ENCODE measurements at regions not wholly inside any gene's neighbourhood (a gene's known extent, or its start where the extent isn't known, plus 50 kb on each side); places are given as distances from the start of the nearest gene placed in this dataset.

DNA sequence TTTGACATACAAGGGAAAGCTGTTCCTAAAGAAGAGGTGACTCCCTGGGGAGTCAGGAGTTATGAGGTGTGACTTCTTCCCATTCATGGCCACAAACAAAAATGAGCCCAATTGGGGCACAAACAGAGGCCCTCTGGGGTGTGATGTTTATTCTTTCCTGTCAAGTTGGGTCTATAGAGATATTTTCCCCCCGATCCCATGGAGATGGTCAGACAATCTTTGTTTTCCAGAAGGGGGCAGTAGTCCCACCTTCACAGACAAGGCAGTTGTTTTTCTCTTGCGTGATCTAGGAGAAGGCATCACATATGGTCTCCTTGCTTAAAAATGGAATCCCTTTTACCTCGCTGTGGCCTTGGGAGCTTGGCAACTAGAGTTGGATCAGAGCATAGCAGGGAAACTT lies 110.3 kb downstream of the MFSD1 start:
- Histone ChIP-seq H3K4me1 (ENCODE audit: control insufficient read depth in 1 of 2, insufficient read depth in 1 of 2, low read depth in 1 of 2, low read length in 1 of 2) (no peaks in the 10 kb centered on the region), H3K27ac (no peak overlapping the region), H3K4me3 (ENCODE audit: low read depth in 1 of 2, low read length in 1 of 2) (no peak overlapping the region), H3K36me3 (no peaks in the 10 kb centered on the region), H3K27me3 (peaks cover 6% of the 10 kb centered on the region), H3K9me3 (no peaks in the 10 kb centered on the region)
- no peak for TF ChIP-seq CTCF (IDR thresholded peaks at IDR 0.05)

DNA sequence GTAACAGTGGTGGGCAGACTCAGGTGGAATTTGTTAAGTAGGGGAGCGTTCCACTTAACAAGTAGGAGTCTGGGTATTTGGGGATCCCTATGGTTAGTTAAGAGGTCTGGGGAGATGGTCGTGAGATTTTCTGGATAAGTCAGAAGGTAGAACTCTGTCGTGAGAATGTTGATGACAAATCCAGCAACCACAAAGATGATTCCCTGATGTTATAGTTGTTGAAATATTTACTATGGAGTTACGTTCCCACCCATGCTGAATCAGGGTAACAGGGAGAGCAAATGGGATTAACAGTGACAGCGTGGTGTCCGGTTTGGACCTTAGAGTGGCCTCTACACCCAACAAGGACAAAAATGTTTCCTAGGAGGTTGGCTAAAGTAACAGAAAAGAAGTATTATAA lies 110.8 kb downstream of the MFSD1 start:
- no peak for TF ChIP-seq CTCF (IDR thresholded peaks at IDR 0.05)
- Histone ChIP-seq H3K4me3 (ENCODE audit: low read depth in 1 of 2, low read length in 1 of 2) (no peak overlapping the region), H3K27me3 (peaks cover 6% of the 10 kb centered on the region), H3K27ac (no peak overlapping the region), H3K4me1 (ENCODE audit: control insufficient read depth in 1 of 2, insufficient read depth in 1 of 2, low read depth in 1 of 2, low read length in 1 of 2) (no peaks in the 10 kb centered on the region), H3K9me3 (no peaks in the 10 kb centered on the region), H3K36me3 (no peaks in the 10 kb centered on the region)

GRCh38 chr3:158916111-158916510 lies 114.3 kb downstream of the MFSD1 start:
- no peaks in the 10 kb centered on the region for H3K36me3 ChIP-seq
- no peaks in the 10 kb centered on the region for H3K27me3 ChIP-seq
- H3K4me1 ChIP-seq (ENCODE audit: control insufficient read depth in 1 of 2, insufficient read depth in 1 of 2, low read depth in 1 of 2, low read length in 1 of 2) = no peaks in the 10 kb centered on the region
- H3K4me3 ChIP-seq (ENCODE audit: low read depth in 1 of 2, low read length in 1 of 2) = no peak overlapping the region
- no peak overlapping the region for H3K27ac ChIP-seq
- H3K9me3 ChIP-seq = no peaks in the 10 kb centered on the region
- TF ChIP-seq CTCF (IDR thresholded peaks at IDR 0.05) = no peak

DNA sequence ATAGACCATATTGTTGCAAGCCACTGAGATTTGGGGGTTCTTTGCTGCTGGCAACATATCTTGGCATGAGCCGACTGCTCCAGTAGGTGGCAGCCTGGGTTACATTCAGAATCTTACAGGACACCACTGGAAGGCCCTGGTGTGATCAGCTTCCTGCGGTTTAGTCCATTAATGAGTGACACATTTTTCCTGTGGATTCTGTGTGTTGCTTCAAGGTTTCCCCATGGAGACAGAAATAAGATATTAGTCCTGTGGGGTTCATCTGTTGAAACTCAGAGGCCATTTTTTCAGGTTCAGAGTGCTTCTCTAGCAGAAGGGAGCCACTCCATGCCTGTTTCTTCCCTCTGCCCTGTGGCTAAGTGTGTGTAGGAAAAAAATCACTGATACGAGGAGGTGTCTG lies 116.2 kb downstream of the MFSD1 start:
- no peak overlapping the region for H3K27ac ChIP-seq
- H3K4me1 ChIP-seq (ENCODE audit: control insufficient read depth in 1 of 2, insufficient read depth in 1 of 2, low read depth in 1 of 2, low read length in 1 of 2) = no peaks in the 10 kb centered on the region

DNA sequence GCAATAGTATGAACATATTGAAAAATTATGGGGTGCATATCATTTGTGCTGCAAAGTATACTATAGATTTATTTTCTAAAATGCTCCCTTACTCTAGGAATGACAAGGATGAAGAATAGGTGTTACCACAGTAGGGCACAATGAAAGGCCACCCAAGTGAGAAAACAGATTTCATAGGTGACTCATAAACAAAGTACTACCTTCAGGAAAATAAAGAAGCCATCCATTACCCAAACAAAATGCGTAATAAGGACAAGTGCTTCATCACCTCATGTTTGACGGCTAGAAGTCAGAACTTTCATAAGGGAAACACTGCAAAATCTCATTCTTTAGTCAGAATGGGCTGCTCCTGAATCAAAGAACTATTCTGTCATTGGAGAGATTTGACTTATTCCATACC lies 116.6 kb downstream of the MFSD1 start:
- no peaks in the 10 kb centered on the region for H3K27me3 ChIP-seq
- H3K27ac ChIP-seq = no peak overlapping the region
- H3K4me1 ChIP-seq (ENCODE audit: control insufficient read depth in 1 of 2, insufficient read depth in 1 of 2, low read depth in 1 of 2, low read length in 1 of 2) = no peaks in the 10 kb centered on the region
- no peak overlapping the region for H3K4me3 ChIP-seq (ENCODE audit: low read depth in 1 of 2, low read length in 1 of 2)
- TF ChIP-seq CTCF (IDR thresholded peaks at IDR 0.05) = no peak
- H3K36me3 ChIP-seq = no peaks in the 10 kb centered on the region
- no peaks in the 10 kb centered on the region for H3K9me3 ChIP-seq

More for the DNA sequence above, 116.2 kb downstream of the MFSD1 start:
- no peaks in the 10 kb centered on the region for H3K27me3 ChIP-seq
- no peak overlapping the region for H3K4me3 ChIP-seq (ENCODE audit: low read depth in 1 of 2, low read length in 1 of 2)
- no peaks in the 10 kb centered on the region for H3K36me3 ChIP-seq
- no peak for TF ChIP-seq CTCF (IDR thresholded peaks at IDR 0.05)
- no peaks in the 10 kb centered on the region for H3K9me3 ChIP-seq

GRCh38 chr3:158920371-158920770 lies 118.5 kb downstream of the MFSD1 start:
- TF ChIP-seq CTCF (IDR thresholded peaks at IDR 0.05) = no peak
- no peaks in the 10 kb centered on the region for H3K9me3 ChIP-seq
- H3K4me1 ChIP-seq (ENCODE audit: control insufficient read depth in 1 of 2, insufficient read depth in 1 of 2, low read depth in 1 of 2, low read length in 1 of 2) = no peaks in the 10 kb centered on the region
- H3K4me3 ChIP-seq (ENCODE audit: low read depth in 1 of 2, low read length in 1 of 2) = no peak overlapping the region
- H3K27ac ChIP-seq = no peak overlapping the region
- no peaks in the 10 kb centered on the region for H3K27me3 ChIP-seq
- no peaks in the 10 kb centered on the region for H3K36me3 ChIP-seq

Measured in neutrophil (primary cell).